ENCODE measurements at regions not wholly inside any gene's neighbourhood (a gene's known extent, or its start where the extent isn't known, plus 50 kb on each side); places are given as distances from the start of the nearest gene placed in this dataset.

GRCh38 chr20:4552075-4552640 lies 134.1 kb upstream of the PRNP start:
- TF ChIP-seq CTCF (IDR thresholded peaks at IDR 0.05; ENCODE audit: low read length) (no peak), EZH2 (IDR thresholded peaks at IDR 0.05; ENCODE audit: borderline replicate concordance, low read length) (no peak)
